Fibroblast of villous mesenchyme (primary cell): ENCODE measurements at regions not wholly inside any gene's neighbourhood (a gene's known extent, or its start where the extent isn't known, plus 50 kb on each side); places are given as distances from the start of the nearest gene placed in this dataset.

ENCODE experiments used
- DNase-seq: peaks from one replicate; pipeline ENCODE4 v3.0.0-alpha.2; 2010; ENCODE audit warnings: low read depth
- H3K4me3 ChIP-seq: 2 replicates; pipeline ENCODE4 v1.5.1; 2011; ENCODE audit warnings: low read depth, mild to moderate bottlenecking, low read length
- CTCF ChIP-seq: IDR thresholded peaks from 2 replicates; pipeline ENCODE4 v1.5.1; 2012; ENCODE audit warnings: low read depth, mild to moderate bottlenecking, low read length; ENCODE audit not compliant: insufficient read depth

GRCh38 chr1:229980009-229980408, 87.0 kb upstream of the GALNT2 start:
- H3K4me3 ChIP-seq, result no peak overlapping the region
- no peak for DNase-seq
- TF ChIP-seq CTCF, result no peak

GRCh38 chr1:229981736-229982135, 85.3 kb upstream of the GALNT2 start:
- DNase-seq, result no peak
- no peak for TF ChIP-seq CTCF
- H3K4me3 ChIP-seq, result no peak overlapping the region

GRCh38 chr1:229984310-229984991, 82.6 kb upstream of the GALNT2 start:
- no peak overlapping the region for H3K4me3 ChIP-seq
- DNase-seq, result no peak
- TF ChIP-seq CTCF, result no peak

- TF ChIP-seq CTCF, result no peak
- no peak for DNase-seq
- H3K4me3 ChIP-seq, result no peak overlapping the region
Observed at GRCh38 chr1:229984992-229985612, 81.9 kb upstream of the GALNT2 start.

- DNase-seq, result no peak
- TF ChIP-seq CTCF, result no peak
- H3K4me3 ChIP-seq, result no peak overlapping the region
Observed at GRCh38 chr1:229985613-229986010, 81.4 kb upstream of the GALNT2 start.

- DNase-seq, result no peak
- no peak overlapping the region for H3K4me3 ChIP-seq
- no peak for TF ChIP-seq CTCF
Observed at GRCh38 chr1:229986737-229987337, 80.2 kb upstream of the GALNT2 start.
